SK-N-MC (cell line): ENCODE measurements at regions not wholly inside any gene's neighbourhood (a gene's known extent, or its start where the extent isn't known, plus 50 kb on each side); places are given as distances from the start of the nearest gene placed in this dataset.
A peak's percentile ranks its signal among the peaks of the same experiment; 100 is the strongest.

ENCODE experiments used
- DNase-seq: peaks from one replicate; pipeline ENCODE4 v3.0.0-alpha.2; 2011; ENCODE audit warnings: low read depth, low spot score
- H3K27ac ChIP-seq: fragments of 200-600 bp; sonication (generic); 2 replicates; pipeline ENCODE4 v1.5.1; 2016; ENCODE audit warnings: mixed run types
- H3K36me3 ChIP-seq: fragments of 200-600 bp; sonication (generic); 2 replicates; pipeline ENCODE4 v1.6.1; 2017; ENCODE audit warnings: antibody characterized with exemption, low read length, mixed read lengths; ENCODE audit not compliant: insufficient read depth
- H3K4me3 ChIP-seq: fragments of 200-600 bp; sonication (generic); 2 replicates; pipeline ENCODE4 v1.5.1; 2016
- H3K9ac ChIP-seq: fragments of 200-600 bp; sonication (generic); 2 replicates; pipeline ENCODE4 v1.8.0; 2017; ENCODE audit warnings: mixed run types, mixed read lengths; ENCODE audit not compliant: insufficient read length
- H3K9me3 ChIP-seq: fragments of 200-600 bp; sonication (generic); 2 replicates; pipeline ENCODE4 v1.6.1; 2017; ENCODE audit warnings: low read depth, mild to moderate bottlenecking, antibody characterized with exemption, low read length, moderate library complexity, mixed read lengths
- EZH2 ChIP-seq: fragments of 200-600 bp; sonication (generic); IDR thresholded peaks from one replicate; pipeline ENCODE4 v1.6.1; 2017; ENCODE audit warnings: antibody characterized with exemption
- FOXP2 ChIP-seq: optimal IDR thresholded peaks from 2 replicates; pipeline ENCODE3; 2011; ENCODE audit warnings: mild to moderate bottlenecking, moderate library complexity; ENCODE audit not compliant: insufficient read depth; ENCODE audit errors: extremely low read length, control extremely low read depth
- POLR2AphosphoS5 ChIP-seq: IDR thresholded peaks from 2 replicates; pipeline ENCODE4 v1.6.1; 2012; ENCODE audit warnings: mild to moderate bottlenecking, low read depth, low read length, borderline replicate concordance

- DNase-seq = no peak
- Histone ChIP-seq H3K4me3 (no peak overlapping the region), H3K27ac (no peak overlapping the region), H3K9me3 (no peaks in the 10 kb centered on the region), H3K9ac (no peak overlapping the region), H3K36me3 (no peaks in the 10 kb centered on the region)
- TF ChIP-seq FOXP2 = no peak
- TF ChIP-seq POLR2AphosphoS5 = no peak
- no peak for TF ChIP-seq EZH2
Measured at GRCh38 chr7:41421056-41421455, 281.8 kb downstream of the INHBA start.

DNA sequence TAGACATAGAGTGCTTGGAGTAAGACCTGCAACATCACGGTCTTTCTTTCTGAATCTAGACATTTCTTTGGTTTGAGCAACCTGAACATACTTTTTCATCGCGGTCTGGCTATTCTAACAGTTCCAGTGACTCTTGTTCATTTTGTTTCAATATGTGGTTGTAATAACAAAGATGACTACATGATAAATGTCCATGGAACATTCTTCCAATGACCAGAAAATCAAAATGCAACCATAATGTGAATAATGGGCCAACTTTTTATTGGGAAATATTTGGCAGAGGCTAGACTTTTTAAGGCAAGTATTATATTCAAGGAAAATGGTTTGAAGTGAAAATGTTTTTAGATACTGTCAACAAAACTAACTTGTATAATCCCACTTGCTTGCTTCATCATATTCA lies 282.5 kb downstream of the INHBA start:
- Histone ChIP-seq H3K36me3 (no peaks in the 10 kb centered on the region), H3K27ac (no peak overlapping the region), H3K4me3 (no peak overlapping the region), H3K9me3 (no peaks in the 10 kb centered on the region), H3K9ac (no peak overlapping the region)
- no peak for DNase-seq
- TF ChIP-seq EZH2 (no peak), FOXP2 (no peak), POLR2AphosphoS5 (no peak)

DNA sequence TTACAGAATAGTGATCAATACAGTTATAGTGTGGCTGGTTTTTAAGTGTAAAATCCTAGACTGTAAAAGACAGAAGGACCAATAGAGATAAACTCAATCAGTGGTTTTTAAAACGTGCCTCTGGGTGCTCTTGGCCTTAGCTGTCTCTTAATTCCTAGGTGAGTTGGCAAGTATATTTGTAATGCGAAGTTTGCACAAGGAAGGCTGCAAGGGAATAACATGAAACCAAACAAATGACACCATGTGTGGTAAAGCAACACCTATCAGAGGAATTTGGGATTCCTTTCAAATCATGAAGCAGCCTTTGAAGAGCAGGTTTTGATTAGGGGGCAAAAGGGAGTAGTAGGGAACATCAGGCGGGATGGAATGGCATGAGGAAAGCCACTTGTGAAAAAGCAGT lies 284.6 kb downstream of the INHBA start:
- no peaks in the 10 kb centered on the region for H3K36me3 ChIP-seq
- TF ChIP-seq POLR2AphosphoS5 (no peak), EZH2 (no peak), FOXP2 (no peak)
- no peak overlapping the region for H3K9ac ChIP-seq
- H3K27ac ChIP-seq = no peak overlapping the region
- no peaks in the 10 kb centered on the region for H3K9me3 ChIP-seq
- H3K4me3 ChIP-seq = no peak overlapping the region
- DNase-seq = no peak

DNA sequence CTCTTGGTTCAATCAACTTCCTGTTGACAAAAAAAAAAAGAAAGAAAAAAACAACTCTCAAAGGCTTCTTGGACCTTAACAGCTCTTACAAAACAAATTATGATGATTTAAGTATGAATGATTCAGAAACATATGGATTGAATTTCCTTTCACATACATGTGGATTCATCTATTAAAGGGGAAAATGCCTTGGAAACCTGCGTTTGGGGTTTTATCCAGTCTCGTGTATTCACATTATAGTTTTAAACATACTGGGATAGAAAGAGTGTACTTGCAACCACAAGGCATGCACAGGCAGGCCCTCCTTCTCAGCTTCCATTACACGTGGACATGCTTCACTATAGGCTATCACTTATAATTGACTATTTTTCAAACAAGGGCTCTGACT lies 286.7 kb downstream of the INHBA start:
- no peak for DNase-seq
- Histone ChIP-seq H3K4me3 (peak overlapping the region; percentile 37), H3K9ac (no peak overlapping the region), H3K9me3 (no peaks in the 10 kb centered on the region), H3K27ac (peak overlapping the region; percentile 85), H3K36me3 (no peaks in the 10 kb centered on the region)
- TF ChIP-seq FOXP2 (no peak), EZH2 (no peak), POLR2AphosphoS5 (no peak)

- Histone ChIP-seq H3K27ac (peak overlapping the region; percentile 85), H3K9ac (no peak overlapping the region), H3K9me3 (no peaks in the 10 kb centered on the region), H3K4me3 (peak overlapping the region; percentile 37), H3K36me3 (no peaks in the 10 kb centered on the region)
- TF ChIP-seq POLR2AphosphoS5 (no peak), EZH2 (no peak), FOXP2 (no peak)
- DNase-seq = no peak
Measured at GRCh38 chr7:41415471-41416207, 287.3 kb downstream of the INHBA start.

DNA sequence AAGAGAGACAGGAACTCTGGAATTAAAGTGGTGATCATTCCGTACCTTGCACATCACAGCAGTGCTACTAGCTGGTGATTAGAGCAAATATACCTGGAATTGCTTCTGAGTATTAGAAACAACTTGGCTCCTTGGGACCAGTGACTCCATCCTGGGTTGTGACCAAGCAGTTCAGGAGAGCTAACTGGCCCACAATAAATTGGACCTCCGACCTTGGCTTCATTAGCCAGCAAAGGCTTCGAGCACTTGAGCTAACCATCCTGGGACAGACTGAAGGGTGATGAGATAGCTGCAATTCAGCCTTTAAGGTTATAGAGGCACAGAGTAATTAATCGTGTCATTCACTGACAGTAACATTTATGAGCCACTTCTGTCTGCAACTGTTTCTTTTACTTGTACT lies 287.8 kb downstream of the INHBA start:
- Histone ChIP-seq H3K9ac (no peak overlapping the region), H3K36me3 (no peaks in the 10 kb centered on the region), H3K9me3 (no peaks in the 10 kb centered on the region), H3K27ac (peak overlapping the region; percentile 85; the same call in 1 of the 2 replicates), H3K4me3 (no peak overlapping the region)
- TF ChIP-seq EZH2 = no peak
- no peak for TF ChIP-seq FOXP2
- no peak for TF ChIP-seq POLR2AphosphoS5
- no peak for DNase-seq

DNA sequence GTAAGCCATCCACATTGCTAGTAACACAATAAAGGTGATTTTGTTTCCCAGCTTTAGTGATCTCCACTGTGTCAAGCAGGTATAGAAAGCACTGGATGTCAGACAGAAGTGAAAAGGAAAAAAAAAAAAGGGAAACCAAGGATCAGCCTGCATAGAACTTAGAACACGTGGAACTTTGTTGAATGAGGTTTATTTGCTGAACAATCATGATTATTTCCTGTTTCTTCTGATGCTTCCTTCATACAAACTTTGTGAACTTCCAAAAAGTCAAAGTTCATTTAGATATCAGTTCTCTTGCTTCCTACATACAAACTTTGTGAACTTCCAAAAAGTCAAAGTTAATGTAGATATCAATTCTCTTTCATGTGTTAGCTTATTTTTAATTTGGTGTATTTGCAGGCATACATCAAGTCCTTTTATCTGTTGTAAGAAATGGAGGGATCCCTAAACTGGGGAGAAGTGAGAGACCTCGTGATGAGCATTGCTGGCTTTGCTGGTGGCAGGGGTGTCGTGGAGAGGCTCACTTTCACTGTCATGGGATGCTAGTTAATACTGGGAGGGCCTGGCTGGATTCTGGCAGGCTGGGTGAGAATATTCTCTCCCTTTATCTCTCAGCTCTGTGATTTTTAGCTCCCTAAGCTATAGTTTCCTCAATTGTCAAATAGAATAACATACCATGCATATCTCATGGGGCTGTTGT lies 298.4 kb downstream of the INHBA start:
- Histone ChIP-seq H3K9me3 (no peaks in the 10 kb centered on the region), H3K9ac (no peak overlapping the region), H3K27ac (no peak overlapping the region), H3K36me3 (no peaks in the 10 kb centered on the region), H3K4me3 (no peak overlapping the region)
- DNase-seq = no peak
- TF ChIP-seq EZH2 (no peak), POLR2AphosphoS5 (no peak), FOXP2 (no peak)

DNA sequence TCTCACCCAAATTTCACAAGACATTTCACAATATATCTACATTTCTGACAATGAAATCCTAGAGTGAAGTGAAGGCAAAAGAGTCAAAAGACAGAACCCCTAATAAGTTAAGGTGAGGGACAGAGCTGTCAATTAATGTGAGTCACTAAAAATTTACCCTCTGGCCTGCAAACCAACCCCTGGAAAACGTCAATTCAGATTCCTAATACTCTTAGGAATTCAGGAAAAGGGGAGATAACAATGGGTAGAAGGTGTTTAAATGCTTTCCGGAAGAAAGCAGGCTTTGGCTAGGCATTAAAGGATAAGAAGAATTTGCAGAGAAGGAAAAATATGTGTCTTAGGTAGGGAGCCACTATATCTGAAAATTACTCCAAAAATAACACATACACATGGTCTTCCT lies 299.6 kb downstream of the INHBA start:
- TF ChIP-seq EZH2 (no peak), FOXP2 (no peak)
- H3K9ac ChIP-seq = no peak overlapping the region
- no peaks in the 10 kb centered on the region for H3K36me3 ChIP-seq
- no peak overlapping the region for H3K4me3 ChIP-seq
- H3K9me3 ChIP-seq = no peaks in the 10 kb centered on the region
- no peak for DNase-seq
- H3K27ac ChIP-seq = no peak overlapping the region
